ENCODE measurements at regions not wholly inside any gene's neighbourhood (a gene's known extent, or its start where the extent isn't known, plus 50 kb on each side); places are given as distances from the start of the nearest gene placed in this dataset.

- TF ChIP-seq CTCF (IDR thresholded peaks at IDR 0.05 in 8 of 11, conservative IDR thresholded peaks at IDR 0.05 in 3 of 11) = no peak
- TF ChIP-seq POLR2AphosphoS5 (IDR thresholded peaks at IDR 0.05) = no peak
- no peak for TF ChIP-seq POLR2A (IDR thresholded peaks at IDR 0.05)
Measured at GRCh38 chr12:30046376-30046775, 262.6 kb upstream of the TMTC1 start.

Data from spleen (tissue), 7 donors.